Panc1 (cell line): ENCODE measurements at regions not wholly inside any gene's neighbourhood (a gene's known extent, or its start where the extent isn't known, plus 50 kb on each side); places are given as distances from the start of the nearest gene placed in this dataset.

Experiments used
- ATAC-seq: fragments of 200-7000 bp; cut with Tn5 transposase; 2 replicates; pipeline ENCODE4 v1.9.1; 2020; ENCODE audit warnings: mild to moderate bottlenecking, moderate library complexity
- BruUV-seq: library from RNA; stranded (reverse); fragments of 400-500 nt; replicated peaks from 2 replicates; lab custom pipeline; 2021; lab: Mats Ljungman, UMichigan
- CTCF ChIA-PET: fragments of 300-600 bp; sonication (Branson Sonifier 250); formaldehyde crosslinking; loops from one replicate; lab custom pipeline; 2022; ENCODE audit warnings: antibody characterized with exemption; lab: Charles Lee
- POLR2A ChIA-PET: fragments of 300-600 bp; sonication (Branson Sonifier 250); formaldehyde crosslinking; loops from one replicate; lab custom pipeline; 2022; ENCODE audit warnings: antibody characterized with exemption; lab: Charles Lee
- DNase-seq: peaks from one replicate; pipeline ENCODE4 v3.0.0-alpha.2; 2010; ENCODE audit warnings: low read depth, low spot score
- H3K27ac ChIP-seq: 2 replicates; pipeline ENCODE4 v1.5.1; 2011; ENCODE audit warnings: mild to moderate bottlenecking, low read length, inconsistent platforms
- H3K27me3 ChIP-seq: fragments of 200-500 bp; sonication (Bioruptor generic); 2 replicates; pipeline ENCODE4 v1.6.0; 2014; ENCODE audit warnings: low read length, inconsistent platforms; ENCODE audit not compliant: control insufficient read depth, insufficient read depth
- H3K36me3 ChIP-seq: fragments of 200-500 bp; sonication (Bioruptor generic); 2 replicates; pipeline ENCODE4 v1.5.1; 2014; ENCODE audit warnings: inconsistent platforms, mild to moderate bottlenecking, low read length, moderate library complexity; ENCODE audit not compliant: control insufficient read depth, insufficient read depth
- H3K4me1 ChIP-seq: 2 replicates; pipeline ENCODE4 v1.5.1; 2011; ENCODE audit warnings: inconsistent platforms, mild to moderate bottlenecking, low read length, moderate library complexity; ENCODE audit not compliant: control insufficient read depth, insufficient read depth
- H3K4me3 ChIP-seq, 2 experiments: 2 replicates each; pipeline ENCODE4 v1.5.1; 2011 to 2012; ENCODE audit warnings: low read depth in 2 of 2, low read length in 2 of 2, mild to moderate bottlenecking in 2 of 2, inconsistent platforms in 1 of 2, moderate library complexity in 1 of 2
- H3K9me3 ChIP-seq: fragments of 200-500 bp; sonication (Bioruptor generic); 2 replicates; pipeline ENCODE4 v1.5.1; 2014; ENCODE audit warnings: low read depth, mild to moderate bottlenecking, inconsistent platforms, low read length, moderate library complexity; ENCODE audit not compliant: control insufficient read depth, insufficient read depth
- CTCF ChIP-seq: fragments of 450-650 bp; IDR thresholded peaks from 2 replicates; pipeline ENCODE4 v1.5.1; 2017; ENCODE audit warnings: mild to moderate bottlenecking
- SIN3A ChIP-seq: IDR thresholded peaks from 2 replicates; pipeline ENCODE4 v1.6.1; 2012; ENCODE audit warnings: low read depth, mild to moderate bottlenecking, low read length, moderate library complexity, borderline replicate concordance; ENCODE audit not compliant: insufficient read depth
- TCF7L2 ChIP-seq: IDR thresholded peaks from 2 replicates; pipeline ENCODE4 v1.6.1; 2011; ENCODE audit warnings: mild to moderate bottlenecking, low read depth, low read length, inconsistent platforms
- in situ Hi-C: cut with HindIII; loops from 2 replicates; pipeline ENCODE4 v1.10.0; 2016; ENCODE audit warnings: low sequenced_read_pairs, low pct_unique_long_range_greater_than_20kb
- intact Hi-C: fragments of 100-400 bp; cut with micrococcal nuclease; formaldehyde crosslinking; loops from one replicate; pipeline ENCODE4 v1.10.0; 2022; ENCODE audit not compliant: unreplicated experiment

GRCh38 chr1:19006837-19007271, 50.4 kb upstream of the IFFO2 start:
- Histone ChIP-seq H3K4me1 (peaks cover 50% of the 10 kb centered on the region), H3K36me3 (no peaks in the 10 kb centered on the region), H3K9me3 (peaks cover 3% of the 10 kb centered on the region; the same call in 1 of the 2 replicates), H3K4me3 (no peak overlapping the region), H3K27me3 (no peaks in the 10 kb centered on the region), H3K27ac (peak overlapping the region; percentile 97)
- no peak for DNase-seq
- intact Hi-C loops (no loop called here), in situ Hi-C loops (no loop called here)
- BruUV-seq, result no TSS peak
- TF ChIP-seq TCF7L2 (no peak), CTCF (no peak), SIN3A (no peak)
- ATAC-seq, result no peak
- ChIA-PET POLR2A (interaction anchor here (0.5 kb wide), 1 partner anchor 141 kb away, joined by 4 read pairs; no protein-coding TSS in a partner anchor), CTCF (no interaction called here)
